Memory B cell (primary cell): ENCODE measurements at regions not wholly inside any gene's neighbourhood (a gene's known extent, or its start where the extent isn't known, plus 50 kb on each side); places are given as distances from the start of the nearest gene placed in this dataset.

Experiments used
- ATAC-seq: fragments of 150-1000 bp; cut with Tn5 transposase; 2 replicates; pipeline ENCODE4 v1.10.0; 2021; ENCODE audit warnings: low read depth, mild to moderate bottlenecking, moderate library complexity
- DNase-seq, 2 donors: peaks; one replicate each; pipeline ENCODE4 v3.0.0; 2022; ENCODE audit warnings: low spot score in 2 of 2
- H3K27ac Mint-ChIP-seq: one replicate; pipeline ENCODE4 v1.8.0; 2022; ENCODE audit warnings: mild to moderate bottlenecking, moderate library complexity, mixed read lengths
- H3K27me3 Mint-ChIP-seq: one replicate; pipeline ENCODE4 v1.8.0; 2022; ENCODE audit warnings: mixed read lengths
- H3K36me3 Mint-ChIP-seq: one replicate; pipeline ENCODE4 v1.8.0; 2022; ENCODE audit warnings: mild to moderate bottlenecking, mixed read lengths
- H3K4me1 Mint-ChIP-seq: one replicate; pipeline ENCODE4 v1.8.0; 2022; ENCODE audit warnings: mixed read lengths
- H3K4me3 Mint-ChIP-seq: one replicate; pipeline ENCODE4 v1.8.0; 2022; ENCODE audit warnings: mild to moderate bottlenecking, moderate library complexity, mixed read lengths
- H3K9me3 Mint-ChIP-seq: one replicate; pipeline ENCODE4 v1.8.0; 2022; ENCODE audit warnings: mixed read lengths

DNA sequence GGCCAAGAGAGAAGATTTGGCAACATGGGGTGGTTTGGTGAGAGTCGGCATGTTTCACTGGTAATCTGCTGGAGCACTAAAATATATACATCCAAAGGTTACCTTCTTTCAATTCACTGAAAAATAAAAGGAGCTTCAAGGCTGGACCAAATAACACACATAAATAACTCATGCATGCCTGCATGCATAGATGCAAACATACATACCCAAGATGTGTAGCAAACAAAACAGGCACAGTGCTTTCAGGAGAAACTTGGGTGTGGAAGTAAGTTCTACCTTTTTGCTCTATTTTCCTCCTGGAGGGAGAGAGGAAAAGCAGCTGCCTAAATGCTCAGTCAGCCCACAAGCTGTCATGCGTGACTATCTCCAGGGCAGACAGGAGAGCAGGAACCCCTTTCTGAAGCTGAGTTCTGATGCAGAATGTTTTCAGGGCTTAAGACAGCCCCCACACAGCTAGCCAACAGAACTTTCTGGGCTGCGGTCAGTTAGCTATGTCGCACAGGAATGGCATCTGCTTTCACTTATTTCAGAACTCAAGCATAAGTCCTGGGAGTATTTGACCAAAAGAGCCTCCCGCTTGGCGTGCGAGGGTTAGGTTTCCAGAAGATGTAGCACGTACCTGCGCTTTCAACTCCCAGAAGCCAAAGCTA, 166.2 kb downstream of the TOMM20 start:
- H3K9me3 Mint-ChIP-seq, result peaks cover 5% of the 10 kb centered on the region
- no peak for DNase-seq
- ATAC-seq, result peak; percentile 31

DNA sequence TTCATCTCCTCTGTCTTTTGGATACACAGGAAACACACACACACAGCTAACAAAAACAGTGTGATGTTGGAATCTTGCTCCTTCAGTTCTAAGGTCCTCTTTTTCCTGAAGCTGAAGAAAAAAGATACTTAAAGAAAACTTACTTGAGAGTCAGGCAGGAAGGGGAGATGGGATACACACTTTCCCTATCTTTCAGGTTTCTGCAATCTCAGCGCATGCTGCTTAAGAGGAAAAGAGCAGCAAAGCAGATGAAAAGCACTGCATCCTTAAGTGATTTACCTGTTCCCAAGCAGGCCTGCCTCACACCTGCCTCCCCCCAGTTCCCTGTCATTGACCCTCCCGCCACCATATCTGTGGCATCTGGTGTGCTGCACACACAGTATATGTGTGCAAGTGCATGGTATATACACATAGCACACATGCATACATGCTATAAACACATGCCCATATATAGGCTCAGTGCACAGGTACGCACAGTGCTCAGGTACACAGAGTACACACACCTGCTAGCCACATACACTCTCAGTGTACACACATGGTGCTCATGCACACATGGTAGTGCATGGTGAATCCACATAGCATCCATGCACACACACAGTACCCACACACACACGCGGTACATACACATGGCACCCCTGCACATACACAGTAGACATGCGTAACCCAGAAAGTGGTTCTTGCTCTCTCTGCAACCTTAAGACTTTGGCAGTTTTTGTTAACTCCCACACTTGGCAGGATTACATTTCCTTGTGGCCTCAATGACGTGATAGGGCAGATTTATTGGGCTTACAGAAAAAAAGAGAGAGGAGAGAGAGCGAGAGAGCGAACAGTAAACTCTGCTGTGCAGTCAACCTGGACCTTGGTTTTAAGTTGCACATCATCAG, 166.9 kb downstream of the TOMM20 start:
- peaks cover 46% of the 10 kb centered on the region for H3K4me1 Mint-ChIP-seq
- no peak for ATAC-seq
- H3K27me3 Mint-ChIP-seq, result no peaks in the 10 kb centered on the region
- H3K27ac Mint-ChIP-seq, result peak overlapping the region; percentile 98
- peaks cover 5% of the 10 kb centered on the region for H3K9me3 Mint-ChIP-seq
- DNase-seq, result no peak
- peaks cover 4% of the 10 kb centered on the region for H3K36me3 Mint-ChIP-seq
- H3K4me3 Mint-ChIP-seq, result peak overlapping the region; percentile 77

More for the DNA sequence above, 166.2 kb downstream of the TOMM20 start:
- no peaks in the 10 kb centered on the region for H3K27me3 Mint-ChIP-seq
- peak overlapping the region; percentile 77 for H3K4me3 Mint-ChIP-seq
- H3K36me3 Mint-ChIP-seq, result peaks cover 4% of the 10 kb centered on the region
- H3K4me1 Mint-ChIP-seq, result peaks cover 43% of the 10 kb centered on the region
- H3K27ac Mint-ChIP-seq, result peak overlapping the region; percentile 98

DNA sequence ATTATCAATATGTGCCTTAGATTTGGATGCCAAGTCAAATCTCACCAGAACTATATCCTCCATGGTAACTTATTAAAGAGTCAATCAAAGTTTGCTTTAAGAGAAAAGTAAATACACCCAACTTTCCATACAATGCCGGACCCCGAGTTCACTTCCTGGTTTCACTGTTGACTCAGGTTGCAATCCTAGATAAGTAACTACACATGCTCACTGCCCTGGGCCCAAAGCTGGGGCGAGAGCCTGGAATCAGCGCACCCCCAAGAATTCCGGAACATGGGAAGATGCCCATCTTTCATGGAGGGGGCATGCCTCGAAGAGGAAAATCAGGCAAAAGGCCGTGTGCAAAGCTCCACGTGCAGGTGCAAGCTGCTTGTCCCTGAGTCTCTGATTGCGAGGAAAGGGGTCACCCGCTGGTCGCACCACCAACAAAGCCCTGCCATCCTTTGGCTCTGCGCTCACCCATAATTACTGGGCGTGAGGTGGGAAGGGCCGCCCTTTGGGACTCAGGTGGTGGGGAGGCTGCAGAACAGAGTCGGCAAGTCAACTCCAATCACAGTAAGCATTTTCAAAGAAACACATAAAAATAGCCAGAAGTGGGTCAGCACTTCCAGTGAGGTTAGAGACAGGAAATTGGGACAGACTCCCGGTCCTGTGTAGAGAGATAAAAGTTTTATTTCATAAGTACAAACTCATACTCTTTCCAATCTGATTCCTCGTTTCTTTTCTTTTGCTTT, 167.7 kb downstream of the TOMM20 start:
- Mint-ChIP-seq H3K36me3 (peaks cover 4% of the 10 kb centered on the region), H3K9me3 (peaks cover 5% of the 10 kb centered on the region), H3K4me3 (peak overlapping the region; percentile 2), H3K4me1 (peaks cover 46% of the 10 kb centered on the region), H3K27me3 (no peaks in the 10 kb centered on the region), H3K27ac (peak overlapping the region; percentile 72)
- ATAC-seq (no peak), DNase-seq (no peak)

GRCh38 chr1:234958706-234959657, 169.7 kb downstream of the TOMM20 start:
- H3K27me3 Mint-ChIP-seq, result no peaks in the 10 kb centered on the region
- peak overlapping the region; percentile 72 for H3K27ac Mint-ChIP-seq
- no peak overlapping the region for H3K4me3 Mint-ChIP-seq
- ATAC-seq (no peak), DNase-seq (no peak)
- peaks cover 3% of the 10 kb centered on the region for H3K9me3 Mint-ChIP-seq
- peaks cover 52% of the 10 kb centered on the region for H3K4me1 Mint-ChIP-seq
- H3K36me3 Mint-ChIP-seq, result peaks cover 2% of the 10 kb centered on the region

- H3K36me3 Mint-ChIP-seq, result no peaks in the 10 kb centered on the region
- DNase-seq (no peak), ATAC-seq (no peak)
- H3K27me3 Mint-ChIP-seq, result no peaks in the 10 kb centered on the region
- no peaks in the 10 kb centered on the region for H3K9me3 Mint-ChIP-seq
- no peak overlapping the region for H3K4me3 Mint-ChIP-seq
- H3K4me1 Mint-ChIP-seq, result peaks cover 53% of the 10 kb centered on the region
- H3K27ac Mint-ChIP-seq, result no peak overlapping the region
These were observed 170.5 kb downstream of the TOMM20 start for GRCh38 chr1:234958066-234958705.

GRCh38 chr1:234957330-234958065, 171.1 kb downstream of the TOMM20 start:
- H3K4me3 Mint-ChIP-seq, result no peak overlapping the region

GRCh38 chr1:234956821-234957329, 171.8 kb downstream of the TOMM20 start:
- no peaks in the 10 kb centered on the region for H3K36me3 Mint-ChIP-seq
- H3K9me3 Mint-ChIP-seq, result no peaks in the 10 kb centered on the region
- DNase-seq, result no peak
- ATAC-seq, result no peak
- peaks cover 45% of the 10 kb centered on the region for H3K4me1 Mint-ChIP-seq
- no peak overlapping the region for H3K4me3 Mint-ChIP-seq
- H3K27me3 Mint-ChIP-seq, result no peaks in the 10 kb centered on the region
- H3K27ac Mint-ChIP-seq, result no peak overlapping the region

More at GRCh38 chr1:234957330-234958065, 171.1 kb downstream of the TOMM20 start:
- no peak overlapping the region for H3K27ac Mint-ChIP-seq
- H3K9me3 Mint-ChIP-seq, result no peaks in the 10 kb centered on the region
- DNase-seq (no peak), ATAC-seq (no peak)
- H3K36me3 Mint-ChIP-seq, result no peaks in the 10 kb centered on the region
- peaks cover 51% of the 10 kb centered on the region for H3K4me1 Mint-ChIP-seq
- no peaks in the 10 kb centered on the region for H3K27me3 Mint-ChIP-seq

- Mint-ChIP-seq H3K36me3 (no peaks in the 10 kb centered on the region), H3K4me1 (peaks cover 33% of the 10 kb centered on the region), H3K4me3 (peak overlapping the region; percentile 66), H3K9me3 (no peaks in the 10 kb centered on the region), H3K27me3 (no peaks in the 10 kb centered on the region), H3K27ac (peak overlapping the region; percentile 76)
- peak; percentile 60 for ATAC-seq
- DNase-seq, result no peak
These were observed 173.4 kb downstream of the TOMM20 start for GRCh38 chr1:234955107-234955731.

GRCh38 chr1:234954613-234955012, 174.0 kb downstream of the TOMM20 start:
- Mint-ChIP-seq H3K27me3 (no peaks in the 10 kb centered on the region), H3K4me3 (no peak overlapping the region), H3K27ac (peak overlapping the region; percentile 76), H3K9me3 (no peaks in the 10 kb centered on the region), H3K4me1 (peaks cover 28% of the 10 kb centered on the region), H3K36me3 (no peaks in the 10 kb centered on the region)
- ATAC-seq (peak; percentile 6), DNase-seq (no peak)

GRCh38 chr1:234953655-234954405, 174.8 kb downstream of the TOMM20 start:
- no peaks in the 10 kb centered on the region for H3K27me3 Mint-ChIP-seq
- no peak overlapping the region for H3K4me3 Mint-ChIP-seq
- ATAC-seq (no peak), DNase-seq (no peak)
- peak overlapping the region; percentile 48 for H3K27ac Mint-ChIP-seq
- peaks cover 21% of the 10 kb centered on the region for H3K4me1 Mint-ChIP-seq
- H3K36me3 Mint-ChIP-seq, result no peaks in the 10 kb centered on the region
- no peaks in the 10 kb centered on the region for H3K9me3 Mint-ChIP-seq

DNA sequence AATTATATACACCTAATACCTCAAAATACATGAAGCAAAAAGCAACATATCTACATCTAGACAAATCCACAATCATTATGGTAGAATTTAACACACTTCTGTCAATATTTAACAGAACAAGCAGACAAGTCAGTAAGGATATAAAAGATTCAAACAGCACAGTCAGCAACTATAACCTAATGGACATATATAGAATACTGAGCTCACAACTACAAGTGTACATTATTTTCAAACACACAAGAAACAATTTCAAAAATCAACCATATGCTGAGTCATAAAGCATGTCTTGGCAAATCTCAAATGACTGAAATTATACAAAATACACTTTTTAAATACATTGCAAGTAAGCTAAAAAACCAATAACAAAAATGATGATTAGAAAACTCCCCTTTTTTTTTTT, 178.0 kb downstream of the TOMM20 start:
- Mint-ChIP-seq H3K36me3 (no peaks in the 10 kb centered on the region), H3K4me1 (peaks cover 23% of the 10 kb centered on the region), H3K27ac (no peak overlapping the region), H3K9me3 (no peaks in the 10 kb centered on the region), H3K4me3 (no peak overlapping the region), H3K27me3 (no peaks in the 10 kb centered on the region)
- ATAC-seq (no peak), DNase-seq (no peak)
